ENCODE measurements at regions not wholly inside any gene's neighbourhood (a gene's known extent, or its start where the extent isn't known, plus 50 kb on each side); places are given as distances from the start of the nearest gene placed in this dataset.

DNA sequence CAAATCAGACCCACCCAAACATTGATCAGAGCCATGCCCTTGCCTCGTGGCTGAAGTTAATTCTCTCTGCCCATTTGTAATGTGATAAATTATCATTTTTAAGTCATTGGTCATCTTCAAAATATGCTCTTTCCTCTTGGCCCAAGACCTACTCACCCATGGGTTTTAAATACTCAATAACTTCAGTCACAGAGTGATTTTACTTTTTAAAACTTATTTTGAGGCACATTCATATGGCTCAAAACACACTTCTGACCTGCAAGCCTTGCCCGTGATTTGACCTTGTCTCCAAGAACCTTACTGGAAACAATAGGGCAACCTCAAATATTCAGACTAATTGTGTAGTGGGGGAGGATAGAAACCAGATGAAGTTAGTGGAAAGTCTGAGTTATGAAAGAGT lies 176.2 kb upstream of the LNX1 start (continued):
- TF ChIP-seq EZH2phosphoT487 (IDR thresholded peaks at IDR 0.05; ENCODE audit: borderline replicate concordance, low read depth) (no peak), CHD2 (IDR thresholded peaks at IDR 0.05; ENCODE audit: low read length, partially characterized antibody) (no peak), TEAD4 (IDR thresholded peaks at IDR 0.05; ENCODE audit: borderline replicate concordance, insufficient read depth) (0 out of 2 replicates have a peak, but pooled peaks have one; percentile 57), MEF2A (IDR thresholded peaks at IDR 0.05; ENCODE audit: borderline replicate concordance, low read depth) (no peak)
- TF ChIP-seq, protein P1, sequence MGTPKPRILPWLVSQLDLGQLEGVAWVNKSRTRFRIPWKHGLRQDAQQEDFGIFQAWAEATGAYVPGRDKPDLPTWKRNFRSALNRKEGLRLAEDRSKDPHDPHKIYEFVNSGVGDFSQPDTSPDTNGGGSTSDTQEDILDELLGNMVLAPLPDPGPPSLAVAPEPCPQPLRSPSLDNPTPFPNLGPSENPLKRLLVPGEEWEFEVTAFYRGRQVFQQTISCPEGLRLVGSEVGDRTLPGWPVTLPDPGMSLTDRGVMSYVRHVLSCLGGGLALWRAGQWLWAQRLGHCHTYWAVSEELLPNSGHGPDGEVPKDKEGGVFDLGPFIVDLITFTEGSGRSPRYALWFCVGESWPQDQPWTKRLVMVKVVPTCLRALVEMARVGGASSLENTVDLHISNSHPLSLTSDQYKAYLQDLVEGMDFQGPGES (IDR thresholded peaks at IDR 0.05; ENCODE audit: low read depth, low read length): no peak
- TF ChIP-seq, protein P2, sequence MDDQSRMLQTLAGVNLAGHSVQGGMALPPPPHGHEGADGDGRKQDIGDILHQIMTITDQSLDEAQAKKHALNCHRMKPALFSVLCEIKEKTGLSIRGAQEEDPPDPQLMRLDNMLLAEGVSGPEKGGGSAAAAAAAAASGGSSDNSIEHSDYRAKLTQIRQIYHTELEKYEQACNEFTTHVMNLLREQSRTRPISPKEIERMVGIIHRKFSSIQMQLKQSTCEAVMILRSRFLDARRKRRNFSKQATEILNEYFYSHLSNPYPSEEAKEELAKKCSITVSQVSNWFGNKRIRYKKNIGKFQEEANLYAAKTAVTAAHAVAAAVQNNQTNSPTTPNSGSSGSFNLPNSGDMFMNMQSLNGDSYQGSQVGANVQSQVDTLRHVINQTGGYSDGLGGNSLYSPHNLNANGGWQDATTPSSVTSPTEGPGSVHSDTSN (IDR thresholded peaks at IDR 0.05): peak; percentile 49

DNA sequence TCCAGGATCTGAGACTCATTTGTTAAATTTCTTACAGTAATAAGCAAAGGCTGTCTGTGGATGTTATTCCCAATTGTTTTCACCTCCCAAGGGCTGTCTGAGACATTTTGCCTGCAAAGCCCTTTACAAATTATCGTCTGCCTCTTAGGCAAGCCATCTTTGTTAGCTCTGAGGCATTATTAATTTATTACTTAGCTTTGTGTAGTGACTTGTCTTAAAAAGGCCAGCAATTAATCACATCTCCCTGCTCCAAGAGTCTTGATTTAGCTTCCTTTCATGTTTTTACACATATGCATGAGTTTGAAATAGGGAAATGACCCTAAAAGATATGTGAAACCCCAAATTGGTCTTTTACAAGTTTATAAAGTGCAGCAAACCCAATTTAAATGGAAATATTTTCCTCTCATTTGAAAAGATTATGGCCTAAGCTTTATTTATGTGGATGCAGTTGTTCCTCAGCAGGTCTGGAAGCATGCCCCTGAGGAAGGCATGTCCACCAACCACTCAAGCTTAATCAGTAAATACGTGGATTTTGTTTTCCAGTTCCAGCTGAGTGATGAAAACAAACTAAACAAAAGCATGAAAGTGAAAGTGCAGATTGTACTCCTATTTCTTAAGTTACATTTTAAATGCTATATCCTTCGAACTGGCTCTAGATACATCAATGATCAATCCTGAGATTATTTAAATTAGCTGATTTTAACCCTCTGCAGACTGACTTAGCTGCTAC lies 173.6 kb upstream of the LNX1 start:
- H3K9me3 ChIP-seq: no peaks in the 10 kb centered on the region
- WGBS (ENCODE audit: low lambda C conversion rate): 71% methylated on average over 3 of the region's 3 CpGs
- TF ChIP-seq, protein P3, sequence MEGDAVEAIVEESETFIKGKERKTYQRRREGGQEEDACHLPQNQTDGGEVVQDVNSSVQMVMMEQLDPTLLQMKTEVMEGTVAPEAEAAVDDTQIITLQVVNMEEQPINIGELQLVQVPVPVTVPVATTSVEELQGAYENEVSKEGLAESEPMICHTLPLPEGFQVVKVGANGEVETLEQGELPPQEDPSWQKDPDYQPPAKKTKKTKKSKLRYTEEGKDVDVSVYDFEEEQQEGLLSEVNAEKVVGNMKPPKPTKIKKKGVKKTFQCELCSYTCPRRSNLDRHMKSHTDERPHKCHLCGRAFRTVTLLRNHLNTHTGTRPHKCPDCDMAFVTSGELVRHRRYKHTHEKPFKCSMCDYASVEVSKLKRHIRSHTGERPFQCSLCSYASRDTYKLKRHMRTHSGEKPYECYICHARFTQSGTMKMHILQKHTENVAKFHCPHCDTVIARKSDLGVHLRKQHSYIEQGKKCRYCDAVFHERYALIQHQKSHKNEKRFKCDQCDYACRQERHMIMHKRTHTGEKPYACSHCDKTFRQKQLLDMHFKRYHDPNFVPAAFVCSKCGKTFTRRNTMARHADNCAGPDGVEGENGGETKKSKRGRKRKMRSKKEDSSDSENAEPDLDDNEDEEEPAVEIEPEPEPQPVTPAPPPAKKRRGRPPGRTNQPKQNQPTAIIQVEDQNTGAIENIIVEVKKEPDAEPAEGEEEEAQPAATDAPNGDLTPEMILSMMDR (IDR thresholded peaks at IDR 0.05): no peak
- no peak for TF ChIP-seq POLR2AphosphoS5 (IDR thresholded peaks at IDR 0.05; ENCODE audit: low read depth, low read length)
- no peak for TF ChIP-seq RAD21 (IDR thresholded peaks at IDR 0.05; ENCODE audit: low read length)
- TF ChIP-seq, protein P4, sequence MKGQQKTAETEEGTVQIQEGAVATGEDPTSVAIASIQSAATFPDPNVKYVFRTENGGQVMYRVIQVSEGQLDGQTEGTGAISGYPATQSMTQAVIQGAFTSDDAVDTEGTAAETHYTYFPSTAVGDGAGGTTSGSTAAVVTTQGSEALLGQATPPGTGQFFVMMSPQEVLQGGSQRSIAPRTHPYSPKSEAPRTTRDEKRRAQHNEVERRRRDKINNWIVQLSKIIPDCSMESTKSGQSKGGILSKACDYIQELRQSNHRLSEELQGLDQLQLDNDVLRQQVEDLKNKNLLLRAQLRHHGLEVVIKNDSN (IDR thresholded peaks at IDR 0.05; ENCODE audit: borderline replicate concordance, low read depth): no peak
- TF ChIP-seq SMC3 (IDR thresholded peaks at IDR 0.05; ENCODE audit: low read depth, low read length): no peak
- no peak for TF ChIP-seq MXI1 (IDR thresholded peaks at IDR 0.05; ENCODE audit: low read depth, low read length)
- no peak for TF ChIP-seq RXRA (IDR thresholded peaks at IDR 0.05; ENCODE audit: borderline replicate concordance, low read depth)
- TF ChIP-seq FOXJ3 (CRISPR knock-in tag; IDR thresholded peaks at IDR 0.05): no peak
- TF ChIP-seq SIN3A (IDR thresholded peaks at IDR 0.05; ENCODE audit: borderline replicate concordance, low read depth, low read length): no peak
- TF ChIP-seq FOXM1 (IDR thresholded peaks at IDR 0.05; ENCODE audit: low read depth): no peak
- no peak for TF ChIP-seq TCF12 (IDR thresholded peaks at IDR 0.05)
- no peak for DNase-seq
- no peaks in the 10 kb centered on the region for H3K9me2 ChIP-seq
- peak overlapping the region; percentile 73 to 83 for H3K27ac ChIP-seq (ENCODE audit: low read depth in 2 of 2, low read length in 1 of 2)
- no peaks in the 10 kb centered on the region for H3K79me2 ChIP-seq (ENCODE audit: insufficient read depth)
- peak overlapping the region; percentile 60 for H3K4me2 ChIP-seq
- CTCF ChIA-PET: interaction anchor here (3.1 kb wide), 1 partner anchor 10 kb away, joined by 10 read pairs; no protein-coding TSS in a partner anchor
- no peak overlapping the region for H3K4me3 ChIP-seq (ENCODE audit: low read depth in 2 of 2, low read length in 1 of 2)
- H3K4me1 ChIP-seq (ENCODE audit: control insufficient read depth in 1 of 2, insufficient read depth in 2 of 2, low read depth in 1 of 2, low read length in 1 of 2): peaks cover 19 to 36% of the 10 kb centered on the region in 2 experiments
- peak overlapping the region; percentile 29; the same call in 1 of the 2 replicates for H3K9ac ChIP-seq
- peaks cover 22% of the 10 kb centered on the region for H3F3A ChIP-seq (replicated peaks; ENCODE audit: insufficient read depth)
- H3K36me3 ChIP-seq (replicated peaks in 1 of 2; ENCODE audit: control insufficient read depth in 1 of 2, insufficient read depth in 2 of 2, low read length in 1 of 2): no peaks in the 10 kb centered on the region
- POLR2A ChIA-PET: no interaction called here
- H3K27me3 ChIP-seq (ENCODE audit: insufficient read depth): no peaks in the 10 kb centered on the region
- peak overlapping the region; percentile 85 for H2AFZ ChIP-seq (ENCODE audit: low read depth)
- H4K20me1 ChIP-seq (ENCODE audit: insufficient read depth): no peaks in the 10 kb centered on the region
